ENCODE measurements at regions not wholly inside any gene's neighbourhood (a gene's known extent, or its start where the extent isn't known, plus 50 kb on each side); places are given as distances from the start of the nearest gene placed in this dataset.

GRCh38 chr12:28121433-28121832, 68.8 kb upstream of the CCDC91 start:
- TF ChIP-seq CTCF (IDR thresholded peaks at IDR 0.05), result no peak
- no peak for TF ChIP-seq POLR2A (IDR thresholded peaks at IDR 0.05)
